MM.1S (cell line): ENCODE measurements at regions not wholly inside any gene's neighbourhood (a gene's known extent, or its start where the extent isn't known, plus 50 kb on each side); places are given as distances from the start of the nearest gene placed in this dataset.

Experiments used
- EZH2 ChIP-seq: fragments of 300-600 bp; sonication (generic); optimal IDR thresholded peaks from 2 replicates; pipeline ENCODE3; 2017; ENCODE audit warnings: low read depth, mild to moderate bottlenecking, antibody characterized with exemption, low read length, mixed read lengths
- TF ChIP-seq, protein P1 (sequence below): fragments of 300-600 bp; sonication (generic); IDR thresholded peaks from 2 replicates; pipeline ENCODE4 v1.5.1; 2016; ENCODE audit warnings: antibody characterized with exemption, low read length, mixed read lengths

DNA sequence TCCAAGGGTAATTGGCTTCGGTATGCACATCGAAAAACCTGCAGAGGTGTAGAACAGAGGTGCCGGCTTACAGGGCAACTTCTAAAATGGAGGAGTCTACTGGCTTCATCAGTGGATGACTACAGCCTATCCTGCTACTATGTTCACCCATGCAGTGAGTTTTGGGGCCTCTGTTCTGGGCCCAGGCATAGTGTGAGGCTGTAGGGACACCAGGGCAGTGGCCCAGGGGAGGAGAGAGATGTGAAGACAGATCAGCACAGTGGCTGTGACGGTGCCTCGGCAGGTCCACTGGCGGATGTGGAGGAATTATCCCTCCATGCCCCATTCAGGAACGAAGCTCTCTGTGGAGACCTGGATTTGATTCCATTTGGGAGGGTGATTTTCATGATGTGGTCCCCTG, 235.3 kb upstream of the MKI67 start:
- TF ChIP-seq, protein P1, sequence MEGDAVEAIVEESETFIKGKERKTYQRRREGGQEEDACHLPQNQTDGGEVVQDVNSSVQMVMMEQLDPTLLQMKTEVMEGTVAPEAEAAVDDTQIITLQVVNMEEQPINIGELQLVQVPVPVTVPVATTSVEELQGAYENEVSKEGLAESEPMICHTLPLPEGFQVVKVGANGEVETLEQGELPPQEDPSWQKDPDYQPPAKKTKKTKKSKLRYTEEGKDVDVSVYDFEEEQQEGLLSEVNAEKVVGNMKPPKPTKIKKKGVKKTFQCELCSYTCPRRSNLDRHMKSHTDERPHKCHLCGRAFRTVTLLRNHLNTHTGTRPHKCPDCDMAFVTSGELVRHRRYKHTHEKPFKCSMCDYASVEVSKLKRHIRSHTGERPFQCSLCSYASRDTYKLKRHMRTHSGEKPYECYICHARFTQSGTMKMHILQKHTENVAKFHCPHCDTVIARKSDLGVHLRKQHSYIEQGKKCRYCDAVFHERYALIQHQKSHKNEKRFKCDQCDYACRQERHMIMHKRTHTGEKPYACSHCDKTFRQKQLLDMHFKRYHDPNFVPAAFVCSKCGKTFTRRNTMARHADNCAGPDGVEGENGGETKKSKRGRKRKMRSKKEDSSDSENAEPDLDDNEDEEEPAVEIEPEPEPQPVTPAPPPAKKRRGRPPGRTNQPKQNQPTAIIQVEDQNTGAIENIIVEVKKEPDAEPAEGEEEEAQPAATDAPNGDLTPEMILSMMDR = no peak
- TF ChIP-seq EZH2 = no peak
